Fibroblast of lung (primary cell): ENCODE measurements at regions not wholly inside any gene's neighbourhood (a gene's known extent, or its start where the extent isn't known, plus 50 kb on each side); places are given as distances from the start of the nearest gene placed in this dataset.
A peak's percentile ranks its signal among the peaks of the same experiment; 100 is the strongest.

Source experiments
- DNase-seq, 2 donors: peaks; one replicate each; pipeline versions ENCODE4 v3.0.0 to v3.0.0-alpha.2; 2010; ENCODE audit warnings: low read depth in 2 of 2
- H2AFZ ChIP-seq: 2 replicates; pipeline ENCODE4 v1.5.1; 2012; ENCODE audit warnings: low read length, control low read depth, inconsistent platforms
- H3K27ac ChIP-seq: 2 replicates; pipeline ENCODE4 v1.5.1; 2011; ENCODE audit warnings: low read length, control low read depth; ENCODE audit not compliant: insufficient read depth
- H3K27me3 ChIP-seq: 2 replicates; pipeline ENCODE4 v1.5.1; 2011; ENCODE audit warnings: mild to moderate bottlenecking, low read length; ENCODE audit not compliant: control insufficient read depth, insufficient read depth
- H3K36me3 ChIP-seq: 2 replicates; pipeline ENCODE4 v1.5.1; 2011; ENCODE audit warnings: low read length; ENCODE audit not compliant: control insufficient read depth, insufficient read depth
- H3K4me1 ChIP-seq: 2 replicates; pipeline ENCODE4 v1.5.1; 2011; ENCODE audit warnings: low read length; ENCODE audit not compliant: control insufficient read depth, insufficient read depth; ENCODE audit errors: extremely low read depth
- H3K4me2 ChIP-seq: 2 replicates; pipeline ENCODE4 v1.5.1; 2011; ENCODE audit warnings: low read length, control low read depth; ENCODE audit not compliant: insufficient read depth; ENCODE audit errors: extremely low read depth
- H3K4me3 ChIP-seq, 4 experiments: fragments of 200-600 bp in 1 of 4; sonication (generic) in 1 of 4; replicated peaks in 1 of 4; 2 replicates each; pipeline ENCODE4 v1.5.1; 2011 to 2016; ENCODE audit warnings: low read length in 4 of 4, low read depth in 3 of 4, mild to moderate bottlenecking in 3 of 4, control low read depth in 2 of 4, inconsistent platforms in 1 of 4, mixed read lengths in 1 of 4; ENCODE audit not compliant: insufficient read depth in 1 of 4; ENCODE audit errors: control extremely low read depth in 1 of 4
- H3K79me2 ChIP-seq: 2 replicates; pipeline ENCODE4 v1.5.1; 2012; ENCODE audit warnings: mild to moderate bottlenecking, low read length, inconsistent platforms; ENCODE audit not compliant: control insufficient read depth, insufficient read depth
- H3K9ac ChIP-seq: 2 replicates; pipeline ENCODE4 v1.5.1; 2011; ENCODE audit warnings: mild to moderate bottlenecking, low read length, control low read depth; ENCODE audit not compliant: insufficient read depth
- H3K9me3 ChIP-seq: 2 replicates; pipeline ENCODE4 v1.5.1; 2012; ENCODE audit warnings: low read depth, low read length; ENCODE audit not compliant: control insufficient read depth, insufficient read depth
- H4K20me1 ChIP-seq: 2 replicates; pipeline ENCODE4 v1.5.1; 2011; ENCODE audit warnings: low read length; ENCODE audit not compliant: control insufficient read depth, insufficient read depth; ENCODE audit errors: extremely low read depth
- CTCF ChIP-seq, 2 donors: IDR thresholded peaks in 1 of 2; conservative IDR thresholded peaks in 1 of 2; 1 replicate in 1 of 2; 2 replicates in 1 of 2; pipeline ENCODE4 v1.5.1; 2011 to 2012; ENCODE audit warnings: low read length in 2 of 2, control low read depth in 1 of 2, inconsistent platforms in 1 of 2, low read depth in 1 of 2, mild to moderate bottlenecking in 1 of 2
- EZH2 ChIP-seq: IDR thresholded peaks from 2 replicates; pipeline ENCODE4 v1.5.1; 2012; ENCODE audit warnings: low read length, control low read depth, mild to moderate bottlenecking; ENCODE audit errors: missing control alignments

GRCh38 chr2:120802867-120803484 is 67.3 kb downstream of the GLI2 start:
- Histone ChIP-seq H4K20me1 (no peaks in the 10 kb centered on the region), H3K27ac (no peak overlapping the region), H3K4me2 (no peak overlapping the region), H2AFZ (no peak overlapping the region), H3K9me3 (no peaks in the 10 kb centered on the region), H3K9ac (no peak overlapping the region), H3K4me1 (no peaks in the 10 kb centered on the region), H3K4me3 (no peak overlapping the region), H3K79me2 (no peaks in the 10 kb centered on the region), H3K27me3 (no peaks in the 10 kb centered on the region), H3K36me3 (peaks cover 2% of the 10 kb centered on the region)
- peak in 1 of 2 donors; percentile 44 for DNase-seq
- TF ChIP-seq CTCF (conservative IDR thresholded peaks at IDR 0.05 in 1 of 2, IDR thresholded peaks at IDR 0.05 in 1 of 2; ENCODE audit: low read depth in 1 of 2, low read length in 2 of 2) (no peak), EZH2 (no peak)

- TF ChIP-seq EZH2 (no peak), CTCF (conservative IDR thresholded peaks at IDR 0.05 in 1 of 2, IDR thresholded peaks at IDR 0.05 in 1 of 2; ENCODE audit: low read depth in 1 of 2, low read length in 2 of 2) (no peak)
- Histone ChIP-seq H3K4me2 (no peak overlapping the region), H3K4me3 (no peak overlapping the region), H2AFZ (no peak overlapping the region), H3K27me3 (no peaks in the 10 kb centered on the region), H3K79me2 (no peaks in the 10 kb centered on the region), H3K4me1 (no peaks in the 10 kb centered on the region), H3K36me3 (peaks cover 2% of the 10 kb centered on the region), H3K9ac (no peak overlapping the region), H4K20me1 (no peaks in the 10 kb centered on the region), H3K27ac (no peak overlapping the region), H3K9me3 (no peaks in the 10 kb centered on the region)
- DNase-seq: peak in 1 of 2 donors; percentile 75
These were observed 68.2 kb downstream of the GLI2 start for GRCh38 chr2:120803764-120804335.

- Histone ChIP-seq H3K4me2 (no peak overlapping the region), H3K27ac (no peak overlapping the region), H2AFZ (no peak overlapping the region), H3K36me3 (peaks cover 2% of the 10 kb centered on the region), H3K4me1 (no peaks in the 10 kb centered on the region), H3K9me3 (no peaks in the 10 kb centered on the region), H3K9ac (no peak overlapping the region), H4K20me1 (no peaks in the 10 kb centered on the region), H3K79me2 (no peaks in the 10 kb centered on the region), H3K27me3 (no peaks in the 10 kb centered on the region), H3K4me3 (no peak overlapping the region)
- DNase-seq: no peak
- TF ChIP-seq EZH2: no peak
- TF ChIP-seq CTCF (conservative IDR thresholded peaks at IDR 0.05 in 1 of 2, IDR thresholded peaks at IDR 0.05 in 1 of 2; ENCODE audit: low read depth in 1 of 2, low read length in 2 of 2): no peak
These were observed 68.8 kb downstream of the GLI2 start for GRCh38 chr2:120804459-120804858.
